ENCODE measurements at regions not wholly inside any gene's neighbourhood (a gene's known extent, or its start where the extent isn't known, plus 50 kb on each side); places are given as distances from the start of the nearest gene placed in this dataset.

DNA sequence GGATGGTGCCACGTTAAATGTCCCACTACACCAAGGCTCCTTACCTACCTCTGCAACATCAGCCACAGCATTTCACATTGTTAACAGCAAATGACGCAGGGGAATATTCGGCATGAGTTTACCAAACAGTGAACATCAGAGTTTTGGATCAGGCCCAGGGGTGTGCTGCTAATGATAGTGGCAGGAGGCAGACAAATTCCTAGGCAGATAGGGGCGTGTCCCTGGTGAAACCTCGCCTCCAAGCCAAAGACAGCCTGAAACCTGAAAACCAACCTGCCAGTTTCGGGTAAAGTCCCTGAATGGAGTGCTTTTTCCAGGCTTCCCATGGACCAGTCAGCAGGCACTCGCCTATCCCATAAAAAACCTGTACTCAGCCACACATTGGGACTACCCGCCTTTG is 133.6 kb downstream of the SH3BGRL2 start:
- Histone ChIP-seq H3K9me1 (replicated peaks; ENCODE audit: control insufficient read depth, extremely low read depth, insufficient read depth, low read length) (no peaks in the 10 kb centered on the region), H3K27ac (ENCODE audit: insufficient read depth, low read depth, low read length) (no peak overlapping the region), H3K9ac (replicated peaks; ENCODE audit: extremely low read depth, insufficient read depth, low read length) (no peak overlapping the region), H4K20me1 (replicated peaks; ENCODE audit: control insufficient read depth, extremely low read depth, insufficient read depth, low read length) (no peaks in the 10 kb centered on the region), H3K9me3 (replicated peaks; ENCODE audit: control insufficient read depth, insufficient read depth, low read length) (no peaks in the 10 kb centered on the region), H3K36me3 (ENCODE audit: control insufficient read depth in 2 of 2, extremely low read depth in 1 of 2, insufficient read depth in 2 of 2, low read length in 2 of 2) (no peaks in the 10 kb centered on the region), H2AFZ (ENCODE audit: low read depth, low read length) (no peak overlapping the region), H3K4me1 (ENCODE audit: control insufficient read depth, extremely low read depth, insufficient read depth, low read length) (no peaks in the 10 kb centered on the region), H3K4me2 (ENCODE audit: insufficient read depth, low read length) (no peak overlapping the region), H3K79me2 (ENCODE audit: control insufficient read depth, insufficient read depth, low read length) (no peaks in the 10 kb centered on the region), H3K4me3 (replicated peaks in 1 of 3; ENCODE audit: insufficient read depth in 1 of 3, low read depth in 1 of 3, low read length in 3 of 3) (no peak overlapping the region), H3K27me3 (ENCODE audit: control insufficient read depth in 2 of 2, insufficient read depth in 2 of 2, low read length in 2 of 2) (no peaks in the 10 kb centered on the region)
- POLR2A ChIA-PET: no interaction called here
- TF ChIP-seq POLR2A (IDR thresholded peaks at IDR 0.05; ENCODE audit: low read depth, low read length): no peak
- TF ChIP-seq, protein P1, sequence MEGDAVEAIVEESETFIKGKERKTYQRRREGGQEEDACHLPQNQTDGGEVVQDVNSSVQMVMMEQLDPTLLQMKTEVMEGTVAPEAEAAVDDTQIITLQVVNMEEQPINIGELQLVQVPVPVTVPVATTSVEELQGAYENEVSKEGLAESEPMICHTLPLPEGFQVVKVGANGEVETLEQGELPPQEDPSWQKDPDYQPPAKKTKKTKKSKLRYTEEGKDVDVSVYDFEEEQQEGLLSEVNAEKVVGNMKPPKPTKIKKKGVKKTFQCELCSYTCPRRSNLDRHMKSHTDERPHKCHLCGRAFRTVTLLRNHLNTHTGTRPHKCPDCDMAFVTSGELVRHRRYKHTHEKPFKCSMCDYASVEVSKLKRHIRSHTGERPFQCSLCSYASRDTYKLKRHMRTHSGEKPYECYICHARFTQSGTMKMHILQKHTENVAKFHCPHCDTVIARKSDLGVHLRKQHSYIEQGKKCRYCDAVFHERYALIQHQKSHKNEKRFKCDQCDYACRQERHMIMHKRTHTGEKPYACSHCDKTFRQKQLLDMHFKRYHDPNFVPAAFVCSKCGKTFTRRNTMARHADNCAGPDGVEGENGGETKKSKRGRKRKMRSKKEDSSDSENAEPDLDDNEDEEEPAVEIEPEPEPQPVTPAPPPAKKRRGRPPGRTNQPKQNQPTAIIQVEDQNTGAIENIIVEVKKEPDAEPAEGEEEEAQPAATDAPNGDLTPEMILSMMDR (IDR thresholded peaks at IDR 0.05; ENCODE audit: extremely low read depth in 1 of 2, insufficient read depth in 1 of 2, low read depth in 1 of 2, low read length in 2 of 2): no peak
- TF ChIP-seq GATA2 (IDR thresholded peaks at IDR 0.05; ENCODE audit: insufficient read depth, insufficient read length, low read depth, low read length): no peak
- TF ChIP-seq FOS (IDR thresholded peaks at IDR 0.05; ENCODE audit: borderline replicate concordance, insufficient read depth, low read length): no peak
- no peak for TF ChIP-seq POLR2AphosphoS5 (IDR thresholded peaks at IDR 0.05; ENCODE audit: insufficient read depth, low read depth, low read length)
- no peak for TF ChIP-seq MYC (IDR thresholded peaks at IDR 0.05; ENCODE audit: low read depth, low read length)
- no peak for TF ChIP-seq JUN (IDR thresholded peaks at IDR 0.05; ENCODE audit: borderline replicate concordance, insufficient read depth, insufficient read length, low read depth)
- TF ChIP-seq, protein P2, sequence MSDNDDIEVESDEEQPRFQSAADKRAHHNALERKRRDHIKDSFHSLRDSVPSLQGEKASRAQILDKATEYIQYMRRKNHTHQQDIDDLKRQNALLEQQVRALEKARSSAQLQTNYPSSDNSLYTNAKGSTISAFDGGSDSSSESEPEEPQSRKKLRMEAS (IDR thresholded peaks at IDR 0.05; ENCODE audit: insufficient read depth, insufficient read length): no peak
- no peak for TF ChIP-seq EZH2 (IDR thresholded peaks at IDR 0.05; ENCODE audit: borderline replicate concordance, low read depth, low read length, severe bottlenecking)
- no peak for DNase-seq (ENCODE audit: low read depth, low spot score)
- dilution Hi-C loops (cut with MboI; ENCODE audit: extremely low pct_ligation_motif_present, low sequenced_read_pairs): no loop called here
- FAIRE-seq: no peak
- CTCF ChIA-PET: interaction anchor here (1.1 kb wide), 1 partner anchor 18 kb away, joined by 3 read pairs; no protein-coding TSS in a partner anchor
- intact Hi-C loops (cut with micrococcal nuclease): no loop called here
- no TSS peak for BruUV-seq (replicated peaks)

All from endothelial cell of umbilical vein (primary cell).